ENCODE measurements at regions not wholly inside any gene's neighbourhood (a gene's known extent, or its start where the extent isn't known, plus 50 kb on each side); places are given as distances from the start of the nearest gene placed in this dataset.

DNA sequence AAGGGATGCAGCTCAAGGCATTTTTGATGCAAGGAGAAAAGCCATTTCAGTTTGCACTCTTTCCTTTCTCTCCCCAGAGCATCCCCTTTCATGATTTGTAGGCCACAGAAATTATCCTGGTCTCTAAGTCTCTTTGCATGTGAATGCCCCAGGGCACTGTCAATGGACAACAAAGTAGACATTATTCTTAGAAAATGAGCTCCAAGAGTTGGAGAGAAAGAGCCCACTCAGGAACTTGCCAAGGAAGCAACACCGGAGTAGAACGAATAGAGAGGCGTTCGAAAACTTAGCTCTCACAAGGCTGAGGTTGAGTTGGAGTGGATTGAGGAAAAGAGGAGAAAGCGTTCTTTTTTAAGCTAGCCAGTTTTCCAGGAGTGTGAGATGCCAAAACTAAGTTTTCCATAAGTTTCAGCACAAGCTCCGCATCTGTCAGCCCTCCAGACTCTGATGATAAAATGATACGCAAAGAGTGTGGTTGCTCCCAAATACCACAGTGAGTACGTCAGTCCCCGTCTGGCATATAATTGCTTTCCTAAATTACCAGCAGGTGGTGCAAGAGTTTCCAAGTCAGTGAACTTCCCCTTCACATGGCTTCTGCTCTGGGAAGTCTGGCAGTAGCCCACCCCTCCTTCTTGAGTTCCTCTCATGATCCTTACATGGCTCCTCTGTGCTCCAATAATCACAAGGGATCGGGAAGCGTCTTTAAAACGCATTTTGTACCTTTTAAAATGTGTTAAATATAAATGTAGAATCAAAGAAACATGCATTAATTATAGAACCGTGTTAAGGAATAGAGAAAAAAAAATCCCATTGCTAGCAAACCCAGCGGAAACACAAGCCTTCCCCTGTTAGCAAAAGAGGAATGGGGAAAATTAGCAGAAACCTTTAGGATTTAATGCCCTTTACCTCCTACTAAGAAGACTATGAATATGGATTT lies 1060.6 kb upstream of the FANCL start:
- TF ChIP-seq, protein P1, sequence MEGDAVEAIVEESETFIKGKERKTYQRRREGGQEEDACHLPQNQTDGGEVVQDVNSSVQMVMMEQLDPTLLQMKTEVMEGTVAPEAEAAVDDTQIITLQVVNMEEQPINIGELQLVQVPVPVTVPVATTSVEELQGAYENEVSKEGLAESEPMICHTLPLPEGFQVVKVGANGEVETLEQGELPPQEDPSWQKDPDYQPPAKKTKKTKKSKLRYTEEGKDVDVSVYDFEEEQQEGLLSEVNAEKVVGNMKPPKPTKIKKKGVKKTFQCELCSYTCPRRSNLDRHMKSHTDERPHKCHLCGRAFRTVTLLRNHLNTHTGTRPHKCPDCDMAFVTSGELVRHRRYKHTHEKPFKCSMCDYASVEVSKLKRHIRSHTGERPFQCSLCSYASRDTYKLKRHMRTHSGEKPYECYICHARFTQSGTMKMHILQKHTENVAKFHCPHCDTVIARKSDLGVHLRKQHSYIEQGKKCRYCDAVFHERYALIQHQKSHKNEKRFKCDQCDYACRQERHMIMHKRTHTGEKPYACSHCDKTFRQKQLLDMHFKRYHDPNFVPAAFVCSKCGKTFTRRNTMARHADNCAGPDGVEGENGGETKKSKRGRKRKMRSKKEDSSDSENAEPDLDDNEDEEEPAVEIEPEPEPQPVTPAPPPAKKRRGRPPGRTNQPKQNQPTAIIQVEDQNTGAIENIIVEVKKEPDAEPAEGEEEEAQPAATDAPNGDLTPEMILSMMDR (IDR thresholded peaks at IDR 0.05; ENCODE audit: insufficient read depth, low read length) = peak; percentile 36
- peak; percentile 49 for DNase-seq (ENCODE audit: low read depth)
- H3K4me3 ChIP-seq (ENCODE audit: low read depth, low read length) = no peak overlapping the region

DNA sequence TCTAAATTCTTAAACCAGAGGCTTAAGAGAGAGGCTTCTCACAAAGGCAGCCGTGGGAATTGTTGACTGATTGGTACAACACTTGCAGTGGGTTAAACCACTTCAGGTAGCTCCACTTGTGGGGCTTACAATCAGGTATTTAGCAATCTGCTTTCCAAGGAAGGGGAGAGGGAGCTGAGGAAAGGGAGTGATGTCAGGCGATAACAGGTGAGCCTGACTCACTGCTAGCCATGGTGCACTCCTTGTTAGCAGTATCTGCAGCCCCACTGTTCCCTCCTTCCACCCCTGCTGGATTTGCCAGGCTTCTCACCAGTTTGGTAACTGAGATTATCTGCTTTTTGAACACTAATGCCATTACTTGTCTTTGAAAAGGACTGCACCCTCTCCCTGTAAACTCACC lies 1056.7 kb upstream of the FANCL start:
- H3K4me3 ChIP-seq (ENCODE audit: low read depth, low read length) = no peak overlapping the region
- TF ChIP-seq, protein P1 (IDR thresholded peaks at IDR 0.05; ENCODE audit: insufficient read depth, low read length) = no peak
- DNase-seq (ENCODE audit: low read depth) = no peak

DNA sequence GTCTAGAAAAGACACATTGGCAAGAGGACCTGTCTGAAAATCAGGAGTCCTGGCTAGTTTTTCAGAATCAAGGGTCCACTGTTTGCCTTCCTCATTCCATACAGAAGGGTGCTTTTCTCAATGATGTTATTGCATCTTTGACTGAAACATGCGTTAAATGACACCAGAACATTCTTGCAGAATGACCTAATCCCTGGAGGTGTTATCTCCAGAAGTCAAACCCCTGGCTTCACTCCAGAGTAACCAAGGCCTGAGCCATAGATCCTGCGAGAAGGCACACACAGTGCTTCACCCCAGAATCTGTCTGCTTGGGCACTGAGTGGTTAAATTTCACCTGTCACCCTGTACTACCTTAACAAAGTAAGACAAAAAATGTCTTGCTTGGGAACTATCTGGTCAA lies 1055.2 kb upstream of the FANCL start:
- TF ChIP-seq, protein P1 (IDR thresholded peaks at IDR 0.05; ENCODE audit: insufficient read depth, low read length) = no peak
- H3K4me3 ChIP-seq (ENCODE audit: low read depth, low read length) = no peak overlapping the region
- DNase-seq (ENCODE audit: low read depth) = no peak

DNA sequence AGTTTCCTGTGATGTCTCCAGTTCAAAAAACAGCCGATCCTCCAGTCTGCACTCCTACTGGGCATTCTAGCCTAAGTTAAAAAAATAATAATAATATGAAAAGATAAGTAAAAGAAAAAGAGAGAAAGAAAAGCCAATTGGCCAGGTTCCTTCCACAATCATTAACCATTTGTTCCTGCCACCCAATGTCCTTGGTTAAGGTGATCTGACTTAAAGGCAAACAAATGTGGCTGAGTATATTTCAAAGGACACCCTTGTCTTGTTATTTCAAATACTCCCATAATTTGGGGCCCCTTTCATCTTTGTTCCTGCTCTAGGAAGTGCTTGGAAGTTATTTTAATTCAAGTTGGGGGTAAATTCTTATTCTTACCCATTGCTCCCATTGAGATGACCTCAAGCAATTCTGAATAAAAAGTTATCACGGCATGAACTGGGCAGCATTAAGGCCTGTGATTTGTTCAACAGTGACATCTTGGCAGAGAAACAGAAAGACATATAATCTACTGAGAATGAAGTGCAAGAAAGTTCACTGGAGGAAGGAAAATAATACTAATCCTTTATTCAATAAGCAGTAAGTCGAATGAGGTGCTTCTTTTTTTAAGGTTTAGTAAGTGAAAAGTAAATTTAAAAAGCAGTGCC lies 1054.5 kb upstream of the FANCL start:
- no peak for DNase-seq (ENCODE audit: low read depth)
- TF ChIP-seq, protein P1 (IDR thresholded peaks at IDR 0.05; ENCODE audit: insufficient read depth, low read length) = no peak
- no peak overlapping the region for H3K4me3 ChIP-seq (ENCODE audit: low read depth, low read length)

DNA sequence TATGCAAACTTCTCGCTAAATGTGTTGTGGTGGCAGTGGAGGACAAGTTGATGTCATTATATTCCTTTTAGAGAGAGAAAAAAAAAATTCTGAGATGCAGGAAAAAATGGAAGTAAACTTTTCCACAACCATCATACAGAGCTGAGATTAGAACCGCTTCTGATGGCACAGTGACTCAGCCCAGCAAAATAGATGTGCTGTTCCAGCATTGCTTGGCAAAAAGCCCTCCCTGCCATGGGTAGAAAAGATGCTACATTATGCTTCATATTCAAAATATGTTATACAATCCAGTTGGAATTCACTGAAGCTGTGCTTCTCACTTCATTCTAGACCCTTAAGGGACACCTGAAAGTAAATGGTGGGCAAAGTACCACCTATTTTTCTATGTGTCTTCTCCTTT lies 1047.6 kb upstream of the FANCL start:
- no peak overlapping the region for H3K4me3 ChIP-seq (ENCODE audit: low read depth, low read length)
- DNase-seq (ENCODE audit: low read depth) = no peak
- TF ChIP-seq, protein P1 (IDR thresholded peaks at IDR 0.05; ENCODE audit: insufficient read depth, low read length) = no peak

DNA sequence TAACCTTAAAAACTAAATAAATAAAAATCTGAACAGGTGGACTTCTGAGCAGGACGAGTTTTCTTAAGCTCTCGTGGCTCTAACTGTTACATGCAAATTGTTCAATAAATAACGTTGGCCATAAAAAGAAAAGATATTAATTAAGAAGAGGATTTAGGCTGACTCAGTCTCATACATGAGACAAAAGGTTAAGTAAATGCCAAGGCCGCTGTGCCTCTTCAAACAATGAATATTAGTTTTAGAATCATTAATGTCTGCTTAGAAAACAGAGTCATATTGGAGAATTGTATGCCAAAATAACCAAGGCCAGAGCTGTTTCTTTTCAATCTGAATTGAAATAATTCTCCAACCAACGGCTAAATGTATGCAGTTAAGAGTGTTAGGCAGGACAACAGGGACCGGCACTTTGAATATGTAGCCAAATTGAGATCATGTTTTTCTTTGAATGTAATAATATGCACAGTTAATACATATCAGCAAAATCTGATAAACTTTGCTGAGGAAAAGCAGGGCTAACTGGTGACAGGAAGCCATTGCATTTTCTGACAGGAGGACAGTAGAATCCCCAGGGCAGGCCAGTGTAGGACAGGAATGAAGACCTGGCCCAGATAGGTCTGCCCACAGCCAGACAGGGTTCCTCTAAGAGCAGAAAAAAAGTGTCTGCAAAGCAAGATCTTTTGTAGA lies 1041.4 kb upstream of the FANCL start:
- no peak for DNase-seq (ENCODE audit: low read depth)
- H3K4me3 ChIP-seq (ENCODE audit: low read depth, low read length) = no peak overlapping the region
- TF ChIP-seq, protein P1 (IDR thresholded peaks at IDR 0.05; ENCODE audit: insufficient read depth, low read length) = no peak

Data from fibroblast of the aortic adventitia (primary cell).